ENCODE measurements at regions not wholly inside any gene's neighbourhood (a gene's known extent, or its start where the extent isn't known, plus 50 kb on each side); places are given as distances from the start of the nearest gene placed in this dataset.

DNA sequence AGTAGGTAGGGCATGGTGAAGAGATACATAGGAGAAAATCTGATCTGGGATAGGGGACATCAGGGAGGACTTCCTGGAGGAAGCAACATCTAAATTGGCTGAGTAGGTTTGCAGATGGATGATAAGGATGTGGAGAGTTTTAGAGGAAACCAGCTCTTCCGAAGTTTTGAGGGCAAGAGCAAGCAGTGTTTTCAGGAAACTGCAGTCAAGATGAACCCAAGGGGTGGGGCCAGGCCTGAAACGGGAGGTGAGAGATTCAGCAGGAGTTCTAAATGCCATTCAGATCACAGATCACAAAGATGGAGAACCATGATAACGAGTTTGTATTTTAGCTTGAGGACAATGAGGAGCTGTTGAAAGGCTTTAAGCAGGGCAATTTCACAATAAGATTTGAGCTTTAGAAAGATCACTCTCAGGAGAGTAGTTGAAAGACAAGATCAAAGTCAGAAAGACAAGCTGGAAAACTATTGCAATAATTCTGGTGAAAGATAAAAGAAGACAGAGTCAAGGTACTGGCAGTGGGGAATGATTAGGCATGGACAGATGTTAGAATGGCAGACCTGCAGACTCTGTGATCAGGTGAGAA lies 70.1 kb upstream of the PLXNC1 start (continued):
- TF ChIP-seq ZNF609 (CRISPR knock-in tag; IDR thresholded peaks at IDR 0.05; ENCODE audit: borderline replicate concordance) (no peak), RBBP5 (IDR thresholded peaks at IDR 0.05; ENCODE audit: borderline replicate concordance, insufficient read depth, low read length, poor library complexity, severe bottlenecking) (no peak)

DNA sequence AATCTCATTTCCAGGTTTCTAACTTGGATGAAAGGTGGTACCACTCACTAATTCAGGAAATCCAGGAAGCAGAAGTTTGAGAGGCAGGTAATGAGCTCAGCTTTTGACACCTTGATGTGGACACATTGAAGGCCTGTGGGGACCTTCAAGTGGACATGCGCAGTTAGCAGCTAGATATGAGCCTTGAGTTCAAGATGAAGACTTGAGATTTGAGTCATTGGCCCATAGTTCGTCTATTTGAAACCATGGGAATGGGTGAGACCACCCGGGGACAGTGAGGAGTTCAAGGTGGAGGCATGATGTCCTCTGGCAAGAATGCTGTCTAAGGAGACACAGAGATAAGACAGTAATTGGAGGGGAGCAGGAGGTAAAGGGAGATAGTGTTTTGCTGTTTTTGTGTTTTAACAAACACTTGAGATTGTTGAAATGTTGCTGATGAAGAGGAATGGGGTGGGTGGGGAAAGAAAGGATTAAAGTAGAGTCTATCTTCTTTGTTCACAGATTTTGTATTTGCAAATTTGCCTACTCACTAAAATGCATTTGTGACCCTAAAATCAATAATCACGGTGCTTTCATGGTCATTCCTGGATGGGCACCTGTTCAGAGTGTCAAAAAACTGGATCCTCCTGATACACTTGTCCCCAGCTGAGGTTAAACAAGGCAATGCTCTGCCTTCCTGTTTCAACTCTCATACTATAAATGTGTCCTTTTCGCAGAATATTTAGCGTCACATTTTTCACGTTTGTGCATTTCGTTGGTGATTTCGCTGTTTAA lies 69.5 kb upstream of the PLXNC1 start:
- Histone ChIP-seq H3K36me3 (ENCODE audit: control insufficient read depth, insufficient read depth, low read length) (no peaks in the 10 kb centered on the region), H3K4me3 (no peak overlapping the region), H3K27ac (ENCODE audit: extremely low read depth, low read depth, low read length) (no peak overlapping the region), H3K4me2 (ENCODE audit: insufficient read depth, low read length) (no peak overlapping the region; the same call in 1 of the 2 replicates), H3K9me1 (ENCODE audit: control insufficient read depth, insufficient read depth, low read length) (no peaks in the 10 kb centered on the region), H3K9me3 (replicated peaks; ENCODE audit: control insufficient read depth, insufficient read depth, low read depth, low read length) (no peaks in the 10 kb centered on the region), H4K20me1 (replicated peaks; ENCODE audit: control insufficient read depth, insufficient read depth, low read length) (no peaks in the 10 kb centered on the region), H2AFZ (ENCODE audit: low read depth, low read length) (no peak overlapping the region), H3K27me3 (ENCODE audit: control insufficient read depth in 2 of 2, insufficient read depth in 2 of 2, low read length in 2 of 2) (peaks cover 0 to 15% of the 10 kb centered on the region in 2 experiments; a peak in 4 of 5 replicates), H3K9ac (ENCODE audit: insufficient read depth in 1 of 2, low read depth in 2 of 2, low read length in 2 of 2) (no peak overlapping the region), H3K79me2 (ENCODE audit: control insufficient read depth, insufficient read depth, low read length) (no peaks in the 10 kb centered on the region), H3K4me1 (replicated peaks in 1 of 2; ENCODE audit: control insufficient read depth in 2 of 2, insufficient read depth in 2 of 2, low read length in 2 of 2) (peaks cover 0 to 3% of the 10 kb centered on the region in 2 experiments; a peak in 2 of 5 replicates)
- POLR2A ChIA-PET = interaction anchor here (0.6 kb wide), 1 partner anchor 50 kb away, joined by 4 read pairs; no protein-coding TSS in a partner anchor
- CTCF ChIA-PET (ENCODE audit: low intra/inter-chr PET ratio) = no interaction called here
- ATAC-seq (no peak), FAIRE-seq (no peak), DNase-seq (ENCODE audit: extremely low read depth in 1 of 4, low spot score in 3 of 4) (no peak)
- no TSS peak for BruUV-seq (replicated peaks)
- intact Hi-C loops (cut with micrococcal nuclease) = no loop called here
- in situ Hi-C loops (cut with MboI) = no loop called here
- 26% methylated on average over 9 of the region's 9 CpGs for WGBS (ENCODE audit: insufficient coverage, low coverage, missing lambda C conversion rate)
- TF ChIP-seq DPF2 (IDR thresholded peaks at IDR 0.05) = 0 out of 2 replicates have a peak, but pooled peaks have one; percentile 29
- TF ChIP-seq HNRNPK (IDR thresholded peaks at IDR 0.05; ENCODE audit: low read depth, low read length, poor library complexity, severe bottlenecking) = no peak
- TF ChIP-seq ZNF140 (CRISPR knock-in tag; IDR thresholded peaks at IDR 0.05) = no peak
- no peak for TF ChIP-seq ELF1 (tag; IDR thresholded peaks at IDR 0.05)
- no peak for TF ChIP-seq ZNF57 (CRISPR knock-in tag; IDR thresholded peaks at IDR 0.05)
- 0 out of 2 replicates have a peak, but pooled peaks have one; percentile 14 for TF ChIP-seq ZNF316 (IDR thresholded peaks at IDR 0.05)
- no peak for TF ChIP-seq L3MBTL2 (IDR thresholded peaks at IDR 0.05)
- no peak for TF ChIP-seq NFIX (CRISPR knock-in tag; IDR thresholded peaks at IDR 0.05; ENCODE audit: low read depth)
- TF ChIP-seq ELK1 (CRISPR knock-in tag; IDR thresholded peaks at IDR 0.05) = no peak
- no peak for TF ChIP-seq SRSF7 (optimal IDR thresholded peaks at IDR 0.05; ENCODE audit: low read depth, low read length)
- TF ChIP-seq PHTF2 (CRISPR knock-in tag; IDR thresholded peaks at IDR 0.05) = no peak
- TF ChIP-seq RBFOX2 (IDR thresholded peaks at IDR 0.05; ENCODE audit: low read depth, low read length) = no peak
- no peak for TF ChIP-seq SNAPC5 (CRISPR knock-in tag; IDR thresholded peaks at IDR 0.05)

Measured in K562 (cell line).